Astrocyte of the spinal cord (primary cell): ENCODE measurements at regions not wholly inside any gene's neighbourhood (a gene's known extent, or its start where the extent isn't known, plus 50 kb on each side); places are given as distances from the start of the nearest gene placed in this dataset.
"Not testable (repeated sequence)": the region's sequence is repeated elsewhere in the genome, so short reads cannot be mapped to it uniquely, and the experiment has no call there.

Source experiments
- DNase-seq: peaks from one replicate; pipeline ENCODE4 v3.0.0; 2011; ENCODE audit warnings: low read depth, low spot score
- H3K4me3 ChIP-seq: 2 replicates; pipeline ENCODE4 v1.5.1; 2011; ENCODE audit warnings: low read depth, mild to moderate bottlenecking, low read length, moderate library complexity
- CTCF ChIP-seq: IDR thresholded peaks from 2 replicates; pipeline ENCODE4 v1.5.1; 2012; ENCODE audit warnings: low read depth, mild to moderate bottlenecking, low read length, inconsistent platforms
- in situ Hi-C: cut with HindIII; loops from 2 replicates; pipeline ENCODE4 v1.10.0; 2017; ENCODE audit warnings: low sequenced_read_pairs

- H3K4me3 ChIP-seq: no peak overlapping the region
- DNase-seq: no peak
- in situ Hi-C loops: no loop called here
- TF ChIP-seq CTCF: no peak
These were observed 264.5 kb downstream of the TDRD3 start for GRCh38 chr13:60661521-60661920.

GRCh38 chr13:60657586-60657985, 260.6 kb downstream of the TDRD3 start:
- in situ Hi-C loops, DNase-seq: not testable (repeated sequence)

GRCh38 chr13:60655256-60655655, 258.2 kb downstream of the TDRD3 start:
- TF ChIP-seq CTCF: no peak
- H3K4me3 ChIP-seq: no peak overlapping the region
- in situ Hi-C loops: no loop called here
- DNase-seq: no peak

More at GRCh38 chr13:60657586-60657985, 260.6 kb downstream of the TDRD3 start:
- not testable (repeated sequence) for H3K4me3 ChIP-seq

GRCh38 chr13:60654415-60654814, 257.4 kb downstream of the TDRD3 start:
- TF ChIP-seq CTCF: peak; percentile 67
- no peak overlapping the region for H3K4me3 ChIP-seq
- in situ Hi-C loops: no loop called here
- peak; percentile 43 for DNase-seq

- no peak for DNase-seq
- no peak for TF ChIP-seq CTCF
- in situ Hi-C loops: no loop called here
- H3K4me3 ChIP-seq: no peak overlapping the region
These were observed 250.5 kb downstream of the TDRD3 start for GRCh38 chr13:60647547-60647946.

GRCh38 chr13:60646620-60647019, 249.6 kb downstream of the TDRD3 start:
- TF ChIP-seq CTCF: no peak
- no peak overlapping the region for H3K4me3 ChIP-seq
- no peak for DNase-seq
- in situ Hi-C loops: no loop called here

GRCh38 chr13:60645676-60646075, 248.7 kb downstream of the TDRD3 start:
- in situ Hi-C loops: no loop called here
- no peak for DNase-seq
- H3K4me3 ChIP-seq: no peak overlapping the region
- no peak for TF ChIP-seq CTCF
